ENCODE measurements at regions not wholly inside any gene's neighbourhood (a gene's known extent, or its start where the extent isn't known, plus 50 kb on each side); places are given as distances from the start of the nearest gene placed in this dataset.

- TF ChIP-seq, protein P1, sequence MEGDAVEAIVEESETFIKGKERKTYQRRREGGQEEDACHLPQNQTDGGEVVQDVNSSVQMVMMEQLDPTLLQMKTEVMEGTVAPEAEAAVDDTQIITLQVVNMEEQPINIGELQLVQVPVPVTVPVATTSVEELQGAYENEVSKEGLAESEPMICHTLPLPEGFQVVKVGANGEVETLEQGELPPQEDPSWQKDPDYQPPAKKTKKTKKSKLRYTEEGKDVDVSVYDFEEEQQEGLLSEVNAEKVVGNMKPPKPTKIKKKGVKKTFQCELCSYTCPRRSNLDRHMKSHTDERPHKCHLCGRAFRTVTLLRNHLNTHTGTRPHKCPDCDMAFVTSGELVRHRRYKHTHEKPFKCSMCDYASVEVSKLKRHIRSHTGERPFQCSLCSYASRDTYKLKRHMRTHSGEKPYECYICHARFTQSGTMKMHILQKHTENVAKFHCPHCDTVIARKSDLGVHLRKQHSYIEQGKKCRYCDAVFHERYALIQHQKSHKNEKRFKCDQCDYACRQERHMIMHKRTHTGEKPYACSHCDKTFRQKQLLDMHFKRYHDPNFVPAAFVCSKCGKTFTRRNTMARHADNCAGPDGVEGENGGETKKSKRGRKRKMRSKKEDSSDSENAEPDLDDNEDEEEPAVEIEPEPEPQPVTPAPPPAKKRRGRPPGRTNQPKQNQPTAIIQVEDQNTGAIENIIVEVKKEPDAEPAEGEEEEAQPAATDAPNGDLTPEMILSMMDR (IDR thresholded peaks at IDR 0.05) = no peak
- DNase-seq (ENCODE audit: low spot score) (no peak), ATAC-seq (ENCODE audit: low FRiP score) (no peak)
These were observed 170.7 kb downstream of the TTC32 start for GRCh38 chr2:19731037-19731436.

- TF ChIP-seq, protein P1 (IDR thresholded peaks at IDR 0.05) = no peak
- DNase-seq (ENCODE audit: low spot score) (no peak), ATAC-seq (ENCODE audit: low FRiP score) (no peak)
These were observed 173.7 kb downstream of the TTC32 start for GRCh38 chr2:19728125-19728524.

DNA sequence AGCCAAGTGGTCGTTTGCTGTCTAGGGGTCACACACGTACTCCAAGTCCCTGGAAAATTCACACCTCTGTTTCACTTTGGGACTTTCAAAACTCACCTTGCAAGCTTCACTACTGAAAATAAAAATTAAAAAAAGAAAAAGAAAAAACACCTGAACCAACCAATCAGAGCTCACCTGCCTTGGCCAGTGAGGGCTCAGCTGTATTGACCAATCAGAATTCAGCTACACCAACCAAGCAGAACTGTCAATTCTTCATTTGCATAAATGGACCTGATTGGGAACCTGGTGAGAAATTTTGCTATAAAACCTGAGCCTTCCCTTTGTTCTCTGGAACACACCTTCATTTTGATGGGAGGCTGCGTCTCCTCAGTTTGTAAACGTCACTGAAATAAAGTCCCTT lies 176.4 kb downstream of the TTC32 start:
- ATAC-seq (ENCODE audit: low FRiP score) = no peak

GRCh38 chr2:19723021-19723420 lies 178.8 kb downstream of the TTC32 start:
- TF ChIP-seq, protein P1 (IDR thresholded peaks at IDR 0.05) = no peak
- DNase-seq (ENCODE audit: low spot score) (no peak), ATAC-seq (ENCODE audit: low FRiP score) (no peak)

More for the DNA sequence above, 176.4 kb downstream of the TTC32 start:
- TF ChIP-seq, protein P1 (IDR thresholded peaks at IDR 0.05) = no peak
- no peak for DNase-seq (ENCODE audit: low spot score)

DNA sequence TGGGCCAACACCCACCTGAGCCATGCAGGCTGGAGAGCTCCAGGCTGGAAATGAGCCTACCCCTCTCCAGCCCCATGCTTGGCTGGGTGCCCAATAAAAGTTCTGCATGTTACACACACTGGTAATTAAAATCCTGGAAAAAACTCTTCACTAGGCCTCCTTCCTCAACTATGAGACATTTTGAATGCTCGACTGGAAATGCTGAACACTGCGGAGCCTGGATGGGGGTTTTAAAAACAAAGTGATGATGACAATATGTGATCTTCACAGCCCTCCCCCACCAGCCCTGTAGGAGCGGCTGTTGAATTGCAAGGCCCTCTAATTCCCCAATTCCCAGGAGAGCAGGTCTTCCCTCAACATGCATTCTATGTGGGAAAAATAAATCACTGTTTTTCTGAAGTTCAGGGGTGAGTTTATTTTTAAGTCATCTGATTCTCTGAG lies 179.2 kb downstream of the TTC32 start:
- no peak for DNase-seq (ENCODE audit: low spot score)
- ATAC-seq (ENCODE audit: low FRiP score) = no peak
- TF ChIP-seq, protein P1 (IDR thresholded peaks at IDR 0.05) = no peak

- DNase-seq (ENCODE audit: low spot score) (no peak), ATAC-seq (ENCODE audit: low FRiP score) (no peak)
- TF ChIP-seq, protein P1 (IDR thresholded peaks at IDR 0.05) = no peak
These were observed 181.5 kb downstream of the TTC32 start for GRCh38 chr2:19720306-19720705.

GRCh38 chr2:19719540-19719939 lies 182.2 kb downstream of the TTC32 start:
- ATAC-seq (ENCODE audit: low FRiP score) = no peak
- TF ChIP-seq, protein P1 (IDR thresholded peaks at IDR 0.05) = no peak
- DNase-seq (ENCODE audit: low spot score) = no peak

Data from omental fat pad (tissue), 3 donors.